Tibial nerve (tissue), 4 donors: ENCODE measurements at regions not wholly inside any gene's neighbourhood (a gene's known extent, or its start where the extent isn't known, plus 50 kb on each side); places are given as distances from the start of the nearest gene placed in this dataset.

Experiments used
- EP300 ChIP-seq, 2 donors: sonication (generic); formaldehyde crosslinking; IDR thresholded peaks; one replicate each; pipeline ENCODE4 v1.6.1; 2017; ENCODE audit warnings: antibody characterized with exemption in 2 of 2, mild to moderate bottlenecking in 1 of 2
- POLR2A ChIP-seq, 2 donors: fragments of 450-650 bp; IDR thresholded peaks; one replicate each; pipeline ENCODE4 v1.6.1; 2017; ENCODE audit warnings: antibody characterized with exemption in 2 of 2, mild to moderate bottlenecking in 2 of 2, moderate library complexity in 2 of 2
- TF ChIP-seq, protein P1 (sequence below), 5 experiments: fragments of 200-600 bp in 3 of 5; fragments of 450-650 bp in 2 of 5; sonication (generic) in 3 of 5; IDR thresholded peaks; one replicate each; pipeline ENCODE4 v1.5.1; 2016 to 2019; ENCODE audit warnings: antibody characterized with exemption in 5 of 5, mild to moderate bottlenecking in 3 of 5, moderate library complexity in 2 of 5

DNA sequence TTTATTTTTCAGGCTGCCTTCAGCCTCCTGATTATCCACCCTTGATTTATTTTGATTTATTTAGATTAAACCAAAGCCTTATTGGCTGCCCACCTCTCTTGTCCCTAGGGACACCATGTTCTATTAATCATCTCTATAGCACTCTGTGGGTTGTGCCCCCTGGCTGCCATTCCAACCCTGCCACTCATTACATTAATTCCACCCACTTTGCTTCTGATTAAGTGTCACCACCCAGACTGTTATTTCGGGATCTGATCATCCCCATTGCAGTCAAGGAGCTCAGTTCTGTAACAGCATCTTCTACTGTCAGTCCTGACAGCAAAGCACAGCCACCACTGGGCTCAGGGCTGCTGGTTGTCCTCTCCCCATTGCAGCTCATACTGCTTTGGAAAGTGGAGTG lies 175.1 kb upstream of the DDX18 start:
- TF ChIP-seq POLR2A (IDR thresholded peaks at IDR 0.05) (no peak), EP300 (IDR thresholded peaks at IDR 0.05) (no peak)
- TF ChIP-seq, protein P1, sequence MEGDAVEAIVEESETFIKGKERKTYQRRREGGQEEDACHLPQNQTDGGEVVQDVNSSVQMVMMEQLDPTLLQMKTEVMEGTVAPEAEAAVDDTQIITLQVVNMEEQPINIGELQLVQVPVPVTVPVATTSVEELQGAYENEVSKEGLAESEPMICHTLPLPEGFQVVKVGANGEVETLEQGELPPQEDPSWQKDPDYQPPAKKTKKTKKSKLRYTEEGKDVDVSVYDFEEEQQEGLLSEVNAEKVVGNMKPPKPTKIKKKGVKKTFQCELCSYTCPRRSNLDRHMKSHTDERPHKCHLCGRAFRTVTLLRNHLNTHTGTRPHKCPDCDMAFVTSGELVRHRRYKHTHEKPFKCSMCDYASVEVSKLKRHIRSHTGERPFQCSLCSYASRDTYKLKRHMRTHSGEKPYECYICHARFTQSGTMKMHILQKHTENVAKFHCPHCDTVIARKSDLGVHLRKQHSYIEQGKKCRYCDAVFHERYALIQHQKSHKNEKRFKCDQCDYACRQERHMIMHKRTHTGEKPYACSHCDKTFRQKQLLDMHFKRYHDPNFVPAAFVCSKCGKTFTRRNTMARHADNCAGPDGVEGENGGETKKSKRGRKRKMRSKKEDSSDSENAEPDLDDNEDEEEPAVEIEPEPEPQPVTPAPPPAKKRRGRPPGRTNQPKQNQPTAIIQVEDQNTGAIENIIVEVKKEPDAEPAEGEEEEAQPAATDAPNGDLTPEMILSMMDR (IDR thresholded peaks at IDR 0.05), result no peak
